ENCODE measurements at regions not wholly inside any gene's neighbourhood (a gene's known extent, or its start where the extent isn't known, plus 50 kb on each side); places are given as distances from the start of the nearest gene placed in this dataset.
"Not testable (repeated sequence)": the region's sequence is repeated elsewhere in the genome, so short reads cannot be mapped to it uniquely, and the experiment has no call there.

DNA sequence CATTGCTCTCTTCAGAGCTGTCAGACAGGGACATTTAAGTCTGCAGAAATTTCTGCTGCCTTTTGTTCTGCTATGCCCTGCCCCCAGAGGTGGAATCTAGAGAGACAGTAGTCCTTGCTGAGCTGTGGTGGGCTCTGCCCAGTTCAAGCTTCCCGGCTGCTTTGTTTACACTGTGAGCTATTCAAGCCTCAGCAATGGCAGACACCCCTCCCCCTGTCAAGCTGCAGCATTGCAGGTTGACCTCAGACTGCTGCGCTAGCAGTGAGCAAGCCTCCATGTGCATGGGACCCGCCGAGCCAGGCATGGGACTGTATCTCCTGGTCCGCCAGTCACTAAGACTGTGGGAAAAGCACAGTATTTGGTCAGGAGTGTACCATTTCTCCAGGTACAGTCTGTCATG, 53.6 kb upstream of the MAPK10 start:
- not testable (repeated sequence) for DNase-seq (ENCODE audit: low read depth)

DNA sequence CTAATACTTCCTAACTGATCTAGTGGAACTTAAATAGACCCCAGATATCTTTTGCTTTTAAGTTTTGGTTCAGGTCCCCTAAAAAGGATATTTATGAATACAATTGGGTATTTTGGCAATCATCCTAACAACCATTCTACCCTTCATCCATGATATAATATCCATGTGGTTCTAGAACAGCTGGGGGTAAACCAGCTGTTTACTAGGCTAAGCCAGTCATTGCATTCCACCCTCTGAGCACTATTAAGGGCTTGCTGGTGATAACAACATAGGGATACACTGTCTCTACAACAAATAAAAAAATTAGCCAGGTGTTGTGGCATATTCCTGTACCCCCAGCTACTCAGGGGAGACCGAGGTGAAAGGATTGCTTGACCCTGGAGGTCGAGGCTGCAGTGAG, 54.8 kb upstream of the MAPK10 start:
- DNase-seq (ENCODE audit: low read depth) = no peak

DNA sequence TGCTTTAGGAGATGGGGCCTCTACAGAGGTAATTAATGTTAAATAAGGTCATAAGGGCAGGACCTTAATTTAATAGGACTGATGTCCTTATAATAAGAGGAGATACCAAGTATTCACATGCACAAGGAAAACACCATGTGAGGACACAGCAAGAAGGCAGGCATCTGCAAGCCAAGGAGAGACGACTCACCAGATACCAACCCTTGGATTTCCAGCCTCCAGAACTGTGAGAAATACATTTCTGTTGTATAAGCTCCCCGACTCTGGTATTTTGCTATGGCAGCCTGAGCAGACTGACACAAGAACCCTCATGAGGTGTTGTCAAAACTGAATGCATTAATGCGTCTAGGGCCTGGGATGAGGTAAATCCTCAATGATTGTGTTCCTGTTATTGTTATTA, 56.2 kb upstream of the MAPK10 start:
- DNase-seq (ENCODE audit: low read depth) = no peak

DNA sequence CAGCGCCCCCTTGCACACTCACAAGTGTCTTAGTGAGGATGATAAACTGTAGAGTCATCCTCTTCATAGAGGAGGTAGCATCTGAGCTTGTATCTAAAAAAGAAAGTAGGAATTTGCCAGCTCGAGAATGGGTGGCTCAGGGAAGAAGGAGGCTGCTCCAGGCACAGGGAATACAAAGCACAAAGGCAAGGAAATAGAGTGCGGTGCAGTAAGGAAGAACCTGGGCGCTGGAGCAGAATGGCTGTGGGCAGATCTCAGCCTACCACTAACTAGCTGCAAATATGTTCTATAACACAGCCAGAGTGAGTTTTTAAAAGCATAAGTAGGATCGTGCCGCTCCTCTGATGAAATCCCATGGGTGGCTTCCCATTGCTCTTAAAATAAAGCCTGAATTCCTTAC, 61.6 kb upstream of the MAPK10 start:
- DNase-seq (ENCODE audit: low read depth) = no peak

DNA sequence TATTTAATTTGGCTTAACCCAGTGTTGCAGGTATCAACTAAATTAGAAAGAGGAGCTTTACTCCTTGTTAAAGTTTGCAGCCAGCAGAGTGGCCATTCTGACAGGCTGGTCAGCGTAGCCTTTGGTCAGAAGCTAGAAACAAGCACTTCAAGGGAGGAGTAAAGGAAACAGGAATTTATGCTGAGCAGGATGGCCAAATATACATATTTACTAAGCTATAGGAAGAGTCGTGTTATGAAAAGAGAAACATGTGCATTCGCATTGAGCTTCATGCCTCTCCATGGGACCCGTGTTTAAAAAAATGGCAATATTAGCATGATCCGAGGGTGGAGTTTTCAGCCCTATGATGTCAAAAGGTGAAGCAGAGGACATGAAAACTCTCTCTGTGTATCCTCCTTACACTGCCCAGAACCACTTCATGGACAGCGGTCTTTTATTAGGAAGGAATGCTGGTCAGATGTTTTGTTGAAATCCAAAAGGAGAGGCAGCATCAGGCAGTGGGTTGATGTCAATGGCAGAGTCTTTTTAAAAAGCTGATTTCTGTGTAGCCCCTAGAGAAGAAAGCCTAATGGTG, 71.8 kb upstream of the MAPK10 start:
- DNase-seq (ENCODE audit: low read depth) = no peak

DNA sequence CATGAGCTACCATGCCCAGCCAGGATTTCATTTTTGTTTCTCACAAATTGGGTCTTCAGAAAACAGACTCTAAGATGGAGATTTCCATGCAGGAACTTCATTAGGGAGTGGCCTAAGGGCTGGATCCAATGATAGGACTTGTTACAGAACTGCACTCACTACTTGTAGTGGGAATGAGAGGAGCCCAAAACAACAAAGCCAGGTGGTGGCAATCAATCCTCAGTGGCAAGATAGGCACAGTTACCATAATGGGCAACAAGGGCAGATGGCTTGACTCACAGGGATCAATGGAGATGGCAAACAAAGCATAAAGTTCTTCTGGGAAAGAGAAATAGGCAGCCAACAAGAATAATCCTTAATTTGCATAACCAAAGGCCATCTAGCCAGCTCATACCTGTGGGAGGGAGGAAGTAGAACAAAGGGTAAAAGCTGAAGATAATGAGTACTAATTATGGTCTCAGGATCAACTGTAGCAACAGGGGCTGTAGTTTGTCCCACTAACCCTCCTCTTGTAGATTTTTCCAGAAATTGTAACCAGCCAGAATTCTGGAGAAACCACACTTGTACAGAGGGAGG, 72.8 kb upstream of the MAPK10 start:
- no peak for DNase-seq (ENCODE audit: low read depth)

DNA sequence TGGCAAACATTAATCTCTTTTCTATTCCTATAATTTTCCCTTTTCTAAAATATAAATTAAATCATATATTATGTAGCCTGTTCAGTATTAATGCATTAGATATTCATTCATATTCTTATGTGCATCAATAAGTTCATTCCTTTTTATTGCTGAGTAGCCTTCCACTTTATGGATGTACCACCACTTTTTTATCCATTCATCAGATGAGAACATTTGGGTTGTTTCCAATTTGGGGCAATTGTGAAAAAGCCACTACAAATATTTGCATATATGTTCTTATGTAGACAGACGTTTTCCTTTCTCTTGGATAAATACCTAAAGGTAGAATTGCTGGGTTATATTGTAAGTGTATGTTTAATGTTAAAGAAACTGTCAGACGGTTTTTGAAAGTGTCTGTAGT, 79.4 kb upstream of the MAPK10 start:
- no peak for DNase-seq (ENCODE audit: low read depth)

DNA sequence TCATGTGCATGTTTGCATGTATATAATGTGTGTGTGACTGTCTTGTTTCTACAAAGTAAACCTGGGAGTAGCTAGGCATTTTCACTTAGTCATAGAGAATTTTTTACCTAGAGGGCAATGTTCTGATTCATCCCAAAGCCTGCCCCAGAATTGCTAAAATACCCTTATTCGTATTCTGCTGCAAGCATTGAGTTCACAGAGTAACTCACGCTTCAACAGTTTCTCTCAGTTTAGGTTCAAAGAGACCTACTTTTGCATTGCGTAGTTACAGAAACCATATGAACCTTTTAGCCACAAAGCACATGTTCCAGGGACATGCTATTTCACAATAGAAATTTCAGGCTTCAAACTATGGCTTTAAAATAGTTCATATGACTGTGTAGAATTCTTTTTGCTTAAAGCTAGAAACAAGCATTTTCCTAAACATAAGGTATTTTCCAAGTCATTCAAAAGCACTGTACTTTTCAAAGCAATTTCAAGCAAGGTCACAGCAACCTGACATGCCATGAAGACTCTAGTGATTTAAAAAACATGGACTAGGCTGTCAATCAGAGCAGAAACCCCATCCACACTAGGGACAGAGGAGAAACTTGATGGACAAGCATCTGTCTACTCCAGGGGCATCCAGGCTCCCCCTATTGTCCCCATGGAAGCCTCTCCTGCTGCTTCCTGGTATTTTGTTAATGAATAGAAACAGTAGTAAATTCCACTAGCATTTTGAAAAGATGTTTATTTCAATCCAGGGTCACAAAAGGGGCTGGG, 81.5 kb upstream of the MAPK10 start:
- no peak for DNase-seq (ENCODE audit: low read depth)

DNA sequence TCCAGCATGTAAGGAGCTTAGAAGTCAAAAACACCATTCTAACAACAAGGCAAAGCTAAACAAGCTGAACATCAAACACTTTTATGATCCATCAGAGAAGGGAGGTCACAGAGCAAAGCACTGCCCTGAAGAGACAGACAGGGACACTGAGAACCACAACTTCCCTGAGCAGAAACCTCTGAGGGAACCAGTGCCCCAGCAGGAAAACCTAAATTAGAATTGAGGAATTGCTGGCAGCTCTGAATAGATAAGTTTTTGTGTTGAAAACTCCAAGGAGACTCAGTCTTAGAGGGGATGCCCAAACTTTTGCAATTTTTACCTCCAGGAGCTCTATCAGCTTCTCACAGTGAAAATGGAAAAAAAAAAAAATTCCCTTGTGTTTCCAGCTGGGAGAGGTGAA, 83.0 kb upstream of the MAPK10 start:
- DNase-seq (ENCODE audit: low read depth) = no peak

DNA sequence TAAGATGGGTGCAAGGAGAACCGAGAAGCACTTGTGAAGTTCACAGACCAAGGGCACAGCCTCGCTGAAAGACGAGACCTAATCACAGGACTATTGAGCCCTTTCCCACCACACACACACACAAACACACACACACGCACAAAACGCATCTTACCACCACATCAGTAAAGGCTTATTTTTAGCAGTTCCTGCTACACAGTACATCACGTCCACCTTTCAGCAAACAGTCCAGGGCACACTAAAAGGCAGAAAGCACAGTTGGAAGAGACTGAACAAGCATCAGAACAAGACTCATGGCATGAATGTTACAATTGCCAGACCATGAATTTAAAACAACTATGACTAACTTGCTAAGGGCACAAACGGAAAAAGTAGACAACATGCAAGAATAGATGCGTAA, 83.6 kb upstream of the MAPK10 start:
- DNase-seq (ENCODE audit: low read depth) = no peak

DNA sequence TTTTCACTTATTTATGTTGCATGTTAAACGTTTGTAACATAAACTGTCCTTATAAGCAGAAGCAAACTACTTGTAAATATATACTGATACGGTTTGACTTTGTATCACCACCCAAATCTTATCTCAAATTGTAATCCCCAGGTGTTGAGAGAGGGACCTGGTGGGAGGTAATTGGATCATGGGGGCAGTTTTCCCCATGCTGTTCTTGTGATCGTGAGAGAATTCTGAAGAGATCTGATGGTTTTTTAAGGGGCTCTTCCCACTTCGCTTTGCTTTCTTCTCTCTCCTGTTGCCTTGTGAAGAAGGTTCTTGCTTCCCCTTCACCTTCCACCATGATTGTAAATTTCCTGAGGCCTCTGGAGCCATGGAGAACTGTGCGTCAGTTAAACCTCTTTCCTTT, 87.1 kb upstream of the MAPK10 start:
- no peak for DNase-seq (ENCODE audit: low read depth)

DNA sequence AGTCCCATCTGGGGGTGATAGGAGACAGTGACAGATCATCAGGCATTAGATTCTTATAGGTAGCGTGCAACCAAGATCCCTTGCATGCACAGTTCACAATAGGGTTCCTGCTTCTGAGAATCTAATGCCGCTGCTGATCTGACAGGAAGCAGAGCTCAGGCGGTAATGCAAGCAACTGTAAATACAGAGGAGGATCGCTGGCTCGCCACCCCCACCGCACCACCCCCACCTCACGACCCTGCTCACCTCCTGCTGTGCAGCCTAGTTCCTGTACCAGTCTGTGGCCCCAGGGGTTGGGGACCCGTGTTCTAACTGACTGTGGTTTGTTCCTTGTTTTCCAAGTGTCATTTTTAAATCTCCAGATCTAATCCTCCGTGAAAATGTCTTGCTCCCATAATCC, 89.0 kb upstream of the MAPK10 start:
- DNase-seq (ENCODE audit: low read depth) = no peak

DNA sequence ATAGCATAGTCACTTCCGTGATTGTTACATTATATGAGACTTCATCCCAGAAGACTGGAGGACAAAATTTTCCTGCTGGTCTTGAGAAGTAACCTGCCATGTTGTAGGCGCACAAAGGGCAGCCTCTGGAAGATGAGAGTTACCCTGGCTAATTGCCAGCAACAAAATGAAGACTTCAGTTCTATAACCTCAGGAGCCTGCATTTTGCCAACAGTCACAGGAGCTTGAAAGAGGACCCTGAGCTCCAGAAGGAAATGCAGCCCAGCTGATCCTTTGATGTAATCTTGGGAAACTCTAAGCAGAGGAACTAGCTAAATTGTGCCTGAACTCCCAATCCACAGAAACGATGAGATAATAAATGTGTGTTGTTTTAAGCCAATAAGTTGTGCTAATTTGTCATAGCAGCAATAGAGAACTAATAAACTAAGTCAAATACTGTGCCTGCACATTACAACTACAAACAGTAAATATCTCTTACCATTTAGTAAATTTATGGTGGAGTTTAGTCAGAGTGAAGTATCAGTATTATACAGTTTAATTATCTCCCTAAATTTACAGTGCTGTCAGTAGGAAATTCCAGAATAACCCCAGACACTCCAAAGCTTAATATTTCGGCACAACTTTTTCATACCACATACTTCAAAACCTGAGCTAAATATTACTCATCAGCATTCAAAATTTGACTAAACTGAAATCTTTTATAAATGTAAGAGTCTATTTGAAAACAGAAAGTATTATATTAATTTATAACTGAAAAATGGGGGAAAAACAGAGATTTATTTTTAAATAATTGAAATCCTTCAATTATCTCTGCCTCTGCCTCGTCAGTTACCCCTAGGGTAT, 90.1 kb upstream of the MAPK10 start:
- no peak for DNase-seq (ENCODE audit: low read depth)

DNA sequence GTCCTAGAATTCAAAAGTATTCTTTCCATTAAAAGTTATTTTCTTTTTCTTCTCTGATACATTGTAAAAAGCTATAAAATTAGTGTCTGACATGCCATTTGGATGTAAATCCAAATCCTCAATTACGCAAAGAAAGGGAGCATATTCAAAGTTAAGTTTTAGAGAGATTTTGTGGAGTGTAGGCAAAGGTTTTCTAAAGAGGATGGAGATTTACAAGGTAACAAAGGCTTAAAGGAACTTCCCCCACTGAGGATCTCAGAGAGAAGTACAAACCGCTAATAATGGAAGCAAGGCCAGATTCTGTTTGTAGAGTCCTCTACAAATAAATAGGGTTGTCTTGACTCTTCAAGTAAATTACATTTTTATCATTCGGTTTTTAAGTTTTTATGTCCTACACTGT, 91.0 kb upstream of the MAPK10 start:
- no peak for DNase-seq (ENCODE audit: low read depth)

DNA sequence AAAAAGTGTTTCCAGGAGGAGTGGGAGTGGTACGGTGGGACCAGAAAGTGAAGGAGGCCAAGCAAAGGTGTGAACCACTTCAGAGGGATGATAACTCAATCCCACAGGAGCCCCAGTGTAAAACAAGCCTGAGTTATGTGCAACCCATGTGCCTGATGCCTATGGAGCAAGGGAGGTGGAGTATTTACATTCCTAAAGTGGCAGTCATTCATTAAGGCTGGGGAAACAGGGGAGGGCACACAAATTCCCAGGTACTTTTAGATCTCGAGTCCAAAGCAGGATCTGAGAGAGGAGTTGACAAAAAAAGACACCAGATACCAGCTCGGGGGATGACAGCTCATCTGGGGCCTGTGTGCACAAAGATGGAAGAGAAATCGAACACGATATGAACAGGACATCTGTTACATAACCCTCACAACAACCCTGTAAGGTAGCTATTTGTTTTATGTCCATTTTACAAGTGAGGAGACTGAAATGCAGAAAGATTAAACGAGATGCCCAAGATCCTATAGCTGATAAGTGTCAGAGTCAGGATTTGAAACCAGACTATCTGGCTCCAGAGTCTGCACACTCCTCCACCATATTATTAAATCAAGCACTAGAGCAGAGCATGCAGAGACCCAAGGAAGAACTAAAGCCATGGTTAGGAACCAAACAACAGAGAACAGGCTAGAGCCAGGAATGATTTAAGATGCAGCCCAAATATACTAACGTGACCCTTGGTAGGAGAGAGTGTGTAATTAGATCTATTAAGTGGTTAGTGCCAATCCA, 91.9 kb upstream of the MAPK10 start:
- DNase-seq (ENCODE audit: low read depth) = no peak

DNA sequence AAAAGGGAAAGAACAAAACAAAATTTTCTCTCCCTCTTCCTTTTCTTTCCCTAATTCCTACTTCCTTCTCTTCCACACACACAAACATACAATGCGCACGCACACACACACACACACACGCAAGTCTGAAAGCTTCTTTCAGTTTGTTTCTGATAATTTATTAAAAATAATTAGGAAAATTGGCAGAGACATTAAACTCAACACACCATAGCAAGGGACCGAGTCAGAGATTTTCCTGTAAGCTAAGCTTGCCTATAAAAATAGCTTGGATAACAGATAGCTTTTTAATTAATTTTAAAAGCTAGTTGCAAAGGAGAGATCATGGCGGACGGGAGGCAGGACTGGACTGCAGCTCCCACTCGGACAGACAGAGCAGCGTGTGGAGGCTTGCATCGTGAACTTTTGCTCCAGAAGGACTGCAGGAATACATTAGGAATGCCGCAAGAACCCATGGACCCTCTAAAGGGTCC, 92.6 kb upstream of the MAPK10 start:
- no peak for DNase-seq (ENCODE audit: low read depth)

DNA sequence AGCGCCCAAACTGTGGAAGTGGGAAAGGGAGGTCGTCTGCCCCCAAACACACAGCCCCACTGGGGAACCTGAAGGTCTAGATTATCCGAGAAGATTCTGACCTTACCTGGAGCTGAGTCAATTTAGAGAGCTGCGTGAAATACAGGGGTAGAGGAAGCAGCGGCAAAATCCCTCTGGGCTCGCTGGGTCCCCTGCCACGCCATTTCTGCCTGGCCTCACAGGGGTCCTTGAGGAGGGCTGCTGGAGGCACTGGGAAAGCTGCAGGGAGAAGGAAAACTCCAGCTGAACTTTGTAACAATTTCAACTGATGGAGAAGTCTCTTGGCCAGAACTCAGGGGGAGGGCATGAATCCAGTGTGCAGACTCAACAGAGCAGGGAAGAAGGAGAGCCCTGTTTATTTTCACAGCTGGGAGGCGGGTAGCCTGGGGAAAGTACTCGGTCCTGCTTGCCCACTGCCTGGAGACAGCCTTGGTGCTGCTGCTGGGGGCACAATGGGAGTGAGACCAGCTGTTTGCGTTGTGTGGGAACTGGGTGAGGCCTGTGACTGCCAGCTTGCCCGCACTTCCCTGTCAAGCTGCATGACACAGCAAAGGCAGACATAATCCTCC, 93.2 kb upstream of the MAPK10 start:
- DNase-seq (ENCODE audit: low read depth) = no peak

DNA sequence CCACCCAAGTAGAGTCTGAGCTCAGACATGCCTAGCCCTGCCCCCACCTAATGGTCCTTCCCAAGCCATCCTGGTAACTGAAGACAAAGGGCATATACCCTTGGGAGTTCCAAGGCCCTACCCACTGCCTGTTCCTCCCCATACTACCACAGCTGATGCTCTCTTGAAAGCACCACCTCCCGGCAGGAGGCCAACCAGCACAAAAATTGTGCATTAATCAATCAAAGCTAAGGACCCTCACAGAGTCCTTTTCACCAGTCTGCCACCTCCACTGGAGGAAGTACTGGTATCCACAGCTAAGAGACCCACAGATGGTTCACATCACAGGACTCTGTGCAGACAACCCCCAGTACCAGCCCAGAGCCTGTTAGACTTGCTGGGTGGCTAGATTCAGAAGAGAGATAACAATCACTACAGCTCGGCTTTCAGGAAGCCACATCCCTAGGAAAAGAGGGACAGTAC, 93.8 kb upstream of the MAPK10 start:
- not testable (repeated sequence) for DNase-seq (ENCODE audit: low read depth)

DNA sequence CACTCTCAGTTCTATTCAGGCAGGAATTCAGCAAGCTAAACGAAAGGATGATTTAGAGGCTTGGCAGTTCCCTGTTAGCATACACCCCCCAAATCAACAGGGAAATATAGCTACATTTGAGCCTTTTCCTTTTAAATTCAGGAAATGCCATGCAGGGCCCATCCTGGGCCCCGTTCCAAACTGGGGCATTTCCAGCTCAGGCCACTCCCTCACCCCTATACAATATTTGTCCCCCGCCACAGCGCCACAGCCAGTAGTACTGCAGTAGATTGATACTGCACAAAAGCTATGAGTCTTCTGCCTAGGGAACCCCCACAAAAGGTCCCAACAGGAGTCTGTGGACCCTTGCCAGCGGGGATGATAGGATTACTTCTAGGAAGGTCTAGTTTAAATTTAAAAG, 102.0 kb upstream of the MAPK10 start:
- DNase-seq (ENCODE audit: low read depth) = no peak

DNA sequence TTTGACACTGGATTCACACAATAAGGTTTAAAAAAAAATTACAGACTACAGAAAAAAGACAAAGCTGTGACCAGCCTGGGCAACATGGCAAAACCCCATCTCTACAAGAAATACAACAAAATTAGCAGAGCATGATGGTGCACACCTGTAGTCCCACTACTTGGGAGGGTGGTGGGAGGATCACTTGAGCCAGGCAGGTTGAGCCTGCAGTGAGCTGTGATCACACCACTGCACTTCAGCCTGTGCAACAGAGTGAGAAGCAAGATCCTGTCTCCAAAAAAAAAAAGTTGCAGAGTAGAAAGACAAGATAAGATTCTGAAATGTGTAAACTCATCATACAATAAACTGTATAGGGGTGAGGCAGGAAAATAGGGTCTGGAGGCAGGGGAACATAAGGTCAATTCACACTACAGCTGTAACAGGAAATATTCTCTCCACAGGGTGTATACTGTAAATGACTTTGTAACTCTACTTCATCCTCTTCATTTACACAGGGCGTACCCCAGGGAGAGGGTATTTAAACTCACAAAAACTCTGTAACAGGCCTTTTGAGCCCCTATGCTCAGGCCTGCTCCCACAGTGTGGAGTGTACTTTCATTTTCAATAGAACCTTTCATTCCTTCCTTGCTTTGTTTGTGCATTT, 112.6 kb upstream of the MAPK10 start:
- DNase-seq (ENCODE audit: low read depth) = no peak

DNA sequence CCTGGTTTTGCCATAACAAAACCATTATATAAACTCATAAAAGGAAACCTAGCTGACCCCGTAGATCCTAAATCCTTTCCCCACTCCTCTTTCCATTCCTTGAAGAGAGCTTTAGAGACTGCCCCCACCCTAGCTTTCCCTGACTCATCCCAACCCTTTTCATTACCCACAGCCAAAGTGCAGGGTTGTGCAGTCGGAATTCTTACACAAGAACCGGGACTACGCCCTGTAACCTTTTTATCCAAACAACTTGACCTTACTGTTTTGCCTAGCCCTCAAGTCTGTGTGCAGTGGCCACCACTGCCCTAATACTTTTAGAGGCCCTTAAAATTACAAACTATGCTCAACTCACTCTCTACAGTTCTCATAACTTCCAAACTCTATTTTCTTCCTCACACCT, 116.0 kb upstream of the PTPN13 start:
- DNase-seq (ENCODE audit: low read depth) = not testable (repeated sequence)
